ENCODE measurements at regions not wholly inside any gene's neighbourhood (a gene's known extent, or its start where the extent isn't known, plus 50 kb on each side); places are given as distances from the start of the nearest gene placed in this dataset.

DNA sequence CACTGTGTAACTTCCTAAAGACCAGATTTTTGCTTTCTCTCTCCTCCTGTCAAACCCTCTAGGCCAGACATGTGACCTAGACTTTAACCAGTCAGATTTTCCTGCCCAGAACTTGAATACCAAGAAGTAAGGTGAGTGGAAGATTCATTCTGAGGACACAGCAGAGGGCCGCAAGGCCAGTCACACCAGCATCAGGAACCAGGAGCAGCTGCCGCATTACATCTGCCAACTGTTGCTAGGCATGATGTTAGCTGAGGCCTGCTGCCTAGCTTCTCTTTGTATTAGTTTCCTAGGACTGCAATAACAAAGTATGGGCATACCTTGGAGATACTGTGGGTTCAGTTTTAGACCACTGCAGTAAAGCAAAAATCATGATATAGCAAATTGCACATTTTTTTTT, 101.9 kb upstream of the BMP4 start:
- no peak for TF ChIP-seq CTCF (IDR thresholded peaks at IDR 0.05)
- H3K36me3 ChIP-seq: no peaks in the 10 kb centered on the region
- H3K4me3 ChIP-seq: no peak overlapping the region
- no peak overlapping the region for H3K27ac ChIP-seq
- intact Hi-C loops (cut with DNase I): no loop called here
- no peak for DNase-seq
- no peaks in the 10 kb centered on the region for H3K27me3 ChIP-seq
- no peaks in the 10 kb centered on the region for H3K9me3 ChIP-seq
- no peaks in the 10 kb centered on the region for H3K4me1 ChIP-seq
- no peak for ATAC-seq

DNA sequence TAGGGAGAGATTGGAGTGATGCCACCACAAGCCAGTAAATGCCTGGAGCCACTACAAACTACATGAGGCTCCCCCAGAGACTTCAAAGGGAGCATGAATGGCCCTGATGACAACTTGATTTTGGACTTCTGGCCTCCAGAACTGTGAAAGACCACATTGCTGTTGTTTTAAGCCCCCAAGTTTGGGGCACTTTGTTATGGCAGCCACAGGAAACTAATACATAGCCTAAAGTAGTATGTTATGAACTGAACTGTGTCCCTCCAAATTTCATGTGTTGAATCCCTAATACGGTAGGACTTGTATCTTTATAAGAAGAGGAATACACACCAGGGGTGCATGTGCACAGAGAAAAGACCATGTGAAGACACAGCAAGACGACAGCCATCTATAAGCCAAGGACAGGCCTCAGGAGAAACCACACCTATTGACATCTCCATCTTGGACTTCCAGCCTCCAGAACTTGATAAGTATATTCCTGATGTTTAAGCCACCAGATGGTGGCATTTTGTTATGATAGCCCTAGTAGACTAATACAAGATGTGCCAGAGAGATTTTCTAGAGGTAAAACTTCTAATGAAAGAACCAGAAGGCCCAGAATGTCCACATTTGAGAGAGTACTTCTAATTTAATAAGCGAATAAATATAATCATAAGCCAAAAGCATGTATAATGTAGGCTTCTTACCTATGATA, 127.1 kb upstream of the BMP4 start:
- DNase-seq (no peak), ATAC-seq (no peak)
- intact Hi-C loops (cut with DNase I): no loop called here
- Histone ChIP-seq H3K4me3 (no peak overlapping the region), H3K27me3 (no peaks in the 10 kb centered on the region), H3K27ac (no peak overlapping the region), H3K4me1 (no peaks in the 10 kb centered on the region), H3K9me3 (no peaks in the 10 kb centered on the region), H3K36me3 (no peaks in the 10 kb centered on the region)
- no peak for TF ChIP-seq CTCF (IDR thresholded peaks at IDR 0.05)

DNA sequence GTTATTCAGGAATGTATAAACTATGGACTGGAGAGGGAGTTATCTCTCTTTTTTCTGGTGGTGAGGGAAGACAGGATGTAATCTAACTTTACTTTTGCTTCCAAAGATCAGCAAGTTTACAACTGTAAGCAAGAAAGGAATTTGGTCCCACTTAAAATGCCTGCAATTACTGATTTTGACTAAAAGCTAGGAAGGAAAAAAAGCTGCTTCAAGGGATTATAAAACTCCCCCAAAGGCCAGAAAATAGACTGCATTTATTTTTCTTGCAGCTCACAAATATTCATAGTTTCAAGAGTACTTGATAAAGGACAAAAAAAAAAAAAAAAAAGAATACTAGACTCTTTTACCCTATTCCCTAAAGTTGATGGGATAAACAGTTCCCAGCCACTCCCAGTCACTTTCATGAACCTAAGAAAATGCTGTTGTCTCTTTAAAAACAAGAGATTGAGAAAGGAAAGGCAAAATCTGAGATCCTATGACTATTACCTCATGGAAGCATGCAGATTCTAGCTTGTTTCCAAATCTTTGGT, 128.7 kb upstream of the BMP4 start:
- intact Hi-C loops (cut with DNase I): no loop called here
- Histone ChIP-seq H3K9me3 (no peaks in the 10 kb centered on the region), H3K27me3 (no peaks in the 10 kb centered on the region), H3K4me3 (no peak overlapping the region), H3K27ac (peak overlapping the region in 1 of 2 donors; percentile 10), H3K36me3 (no peaks in the 10 kb centered on the region), H3K4me1 (no peaks in the 10 kb centered on the region)
- DNase-seq (no peak), ATAC-seq (no peak)
- TF ChIP-seq CTCF (IDR thresholded peaks at IDR 0.05): no peak

- ATAC-seq (no peak), DNase-seq (no peak)
- Histone ChIP-seq H3K36me3 (no peaks in the 10 kb centered on the region), H3K4me1 (no peaks in the 10 kb centered on the region), H3K9me3 (peaks cover 0 to 3% of the 10 kb centered on the region in 2 donors), H3K4me3 (no peak overlapping the region), H3K27me3 (no peaks in the 10 kb centered on the region), H3K27ac (peak overlapping the region in 1 of 2 donors; percentile 10)
- intact Hi-C loops (cut with DNase I): no loop called here
- TF ChIP-seq CTCF (IDR thresholded peaks at IDR 0.05): no peak
These were observed 129.2 kb upstream of the BMP4 start for GRCh38 chr14:54085841-54086240.

GRCh38 chr14:54086767-54087166, 130.1 kb upstream of the BMP4 start:
- intact Hi-C loops (cut with DNase I): no loop called here
- Histone ChIP-seq H3K4me3 (no peak overlapping the region), H3K9me3 (peaks cover 0 to 4% of the 10 kb centered on the region in 2 donors), H3K27me3 (no peaks in the 10 kb centered on the region), H3K27ac (no peak overlapping the region), H3K4me1 (no peaks in the 10 kb centered on the region), H3K36me3 (no peaks in the 10 kb centered on the region)
- DNase-seq (peak in 2 of 4 donors; percentile 49 to 64), ATAC-seq (no peak)
- no peak for TF ChIP-seq CTCF (IDR thresholded peaks at IDR 0.05)

All from left lung (tissue), 4 donors.